ENCODE measurements at regions not wholly inside any gene's neighbourhood (a gene's known extent, or its start where the extent isn't known, plus 50 kb on each side); places are given as distances from the start of the nearest gene placed in this dataset.

DNA sequence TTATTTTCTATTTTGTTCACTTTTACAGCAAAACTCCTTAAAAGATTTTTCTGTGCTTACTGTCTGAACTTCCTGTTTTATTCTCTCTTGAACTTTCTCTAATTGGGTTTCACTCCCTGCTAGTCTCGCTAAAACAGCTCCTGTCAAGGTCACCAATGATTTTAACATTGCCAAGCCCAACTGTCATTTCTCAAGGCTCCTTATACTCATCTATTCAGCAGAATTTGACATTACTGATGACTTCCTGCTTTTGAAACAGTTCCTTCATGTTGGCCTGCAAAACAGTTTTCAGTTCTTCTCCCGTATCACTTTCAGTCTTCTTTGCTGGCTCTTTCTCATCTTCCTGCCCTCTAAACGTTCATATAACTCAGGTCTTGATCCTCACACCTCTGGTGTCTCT is 268.5 kb upstream of the USP15 start:
- Histone ChIP-seq H3K9me3 (replicated peaks in 1 of 2; ENCODE audit: control insufficient read depth in 1 of 2, insufficient read depth in 1 of 2, low read length in 2 of 2) (no peaks in the 10 kb centered on the region), H3K4me3 (replicated peaks in 1 of 3; ENCODE audit: low read depth in 2 of 3, low read length in 3 of 3) (peak overlapping the region in 1 of 3 experiments; percentile 15), H3K27me3 (ENCODE audit: control insufficient read depth in 2 of 2, insufficient read depth in 2 of 2, low read length in 2 of 2) (no peaks in the 10 kb centered on the region), H4K20me1 (ENCODE audit: insufficient read depth, low read length) (no peaks in the 10 kb centered on the region), H3K9ac (ENCODE audit: insufficient read depth, low read length, poor library complexity, severe bottlenecking) (no peak overlapping the region), H2AFZ (ENCODE audit: insufficient read depth, low read depth, low read length, poor library complexity, severe bottlenecking) (peak overlapping the region; percentile 63), H3K27ac (ENCODE audit: low read depth in 1 of 2, low read length in 2 of 2) (peak overlapping the region in 1 of 2 donors; percentile 53), H3K4me2 (replicated peaks; ENCODE audit: extremely low read depth, low read length, poor library complexity, severe bottlenecking) (peak overlapping the region; percentile 37), H3K36me3 (replicated peaks in 1 of 2; ENCODE audit: control insufficient read depth in 1 of 2, insufficient read depth in 2 of 2, low read length in 2 of 2) (no peaks in the 10 kb centered on the region), H3K79me2 (ENCODE audit: insufficient read depth, low read length) (no peaks in the 10 kb centered on the region), H3K4me1 (ENCODE audit: control insufficient read depth in 1 of 2, insufficient read depth in 2 of 2, low read length in 2 of 2) (peaks cover 8 to 21% of the 10 kb centered on the region in 2 donors)
- intact Hi-C loops (cut with micrococcal nuclease): no loop called here
- peaks cover 0 to 2% (median 0%) of the 10 kb centered on the region in 7 donors for H3K9me3 Mint-ChIP-seq
- TF ChIP-seq, protein P1, sequence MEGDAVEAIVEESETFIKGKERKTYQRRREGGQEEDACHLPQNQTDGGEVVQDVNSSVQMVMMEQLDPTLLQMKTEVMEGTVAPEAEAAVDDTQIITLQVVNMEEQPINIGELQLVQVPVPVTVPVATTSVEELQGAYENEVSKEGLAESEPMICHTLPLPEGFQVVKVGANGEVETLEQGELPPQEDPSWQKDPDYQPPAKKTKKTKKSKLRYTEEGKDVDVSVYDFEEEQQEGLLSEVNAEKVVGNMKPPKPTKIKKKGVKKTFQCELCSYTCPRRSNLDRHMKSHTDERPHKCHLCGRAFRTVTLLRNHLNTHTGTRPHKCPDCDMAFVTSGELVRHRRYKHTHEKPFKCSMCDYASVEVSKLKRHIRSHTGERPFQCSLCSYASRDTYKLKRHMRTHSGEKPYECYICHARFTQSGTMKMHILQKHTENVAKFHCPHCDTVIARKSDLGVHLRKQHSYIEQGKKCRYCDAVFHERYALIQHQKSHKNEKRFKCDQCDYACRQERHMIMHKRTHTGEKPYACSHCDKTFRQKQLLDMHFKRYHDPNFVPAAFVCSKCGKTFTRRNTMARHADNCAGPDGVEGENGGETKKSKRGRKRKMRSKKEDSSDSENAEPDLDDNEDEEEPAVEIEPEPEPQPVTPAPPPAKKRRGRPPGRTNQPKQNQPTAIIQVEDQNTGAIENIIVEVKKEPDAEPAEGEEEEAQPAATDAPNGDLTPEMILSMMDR (IDR thresholded peaks at IDR 0.05): no peak
- H3K4me3 Mint-ChIP-seq: no peak overlapping the region
- no peaks in the 10 kb centered on the region for H3K27me3 Mint-ChIP-seq (ENCODE audit: low read depth in 3 of 3)
- peak; percentile 16 to 30 (median 26) for DNase-seq
- peaks cover 9% of the 10 kb centered on the region for H3K4me1 Mint-ChIP-seq
- H3K36me3 Mint-ChIP-seq: no peaks in the 10 kb centered on the region
- H3K27ac Mint-ChIP-seq: no peak overlapping the region
- WGBS (ENCODE audit: insufficient coverage): 0% methylated on average over 3 of the region's 3 CpGs

DNA sequence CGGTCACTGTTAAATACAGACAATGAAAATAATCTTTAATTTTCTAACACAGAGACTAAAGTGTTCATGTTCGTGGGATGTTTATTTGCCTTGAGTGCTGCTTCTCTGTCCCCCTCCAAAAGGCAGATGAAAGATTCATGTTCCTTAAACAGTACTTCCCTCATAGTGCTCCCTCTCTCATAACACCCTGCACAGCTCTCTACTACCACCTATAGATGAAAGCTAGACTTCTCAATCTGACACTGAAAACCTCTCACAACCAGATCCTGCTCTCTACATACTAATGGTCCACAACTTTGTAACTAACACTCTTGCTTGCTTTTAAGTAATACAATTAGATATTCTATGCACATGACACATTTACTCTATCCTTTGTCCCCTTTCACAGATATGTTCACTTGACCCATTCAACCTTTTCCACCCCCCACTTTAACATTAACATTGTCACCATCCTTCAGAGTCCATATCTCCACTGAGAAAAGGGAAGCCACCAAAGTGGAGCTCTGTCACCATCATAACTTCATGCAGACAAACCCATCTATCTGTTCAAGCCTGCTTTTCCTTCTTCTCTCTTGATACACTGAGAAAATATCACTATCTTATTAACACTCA is 266.4 kb upstream of the USP15 start:
- intact Hi-C loops (cut with micrococcal nuclease): no loop called here
- peak; percentile 45 to 59 (median 58) for DNase-seq
- TF ChIP-seq, protein P1 (IDR thresholded peaks at IDR 0.05): peak; percentile 83

More for the DNA sequence above, 266.4 kb upstream of the USP15 start:
- no peak overlapping the region for H3K27ac ChIP-seq (ENCODE audit: low read depth in 1 of 2, low read length in 2 of 2)
- Mint-ChIP-seq H3K9me3 (peaks cover 0 to 2% (median 0%) of the 10 kb centered on the region in 7 donors), H3K36me3 (no peaks in the 10 kb centered on the region), H3K4me1 (peaks cover 5% of the 10 kb centered on the region), H3K27ac (no peak overlapping the region), H3K4me3 (no peak overlapping the region), H3K27me3 (ENCODE audit: low read depth in 3 of 3) (peaks cover 0 to 2% (median 0%) of the 10 kb centered on the region in 3 donors)
- H3K9ac ChIP-seq (ENCODE audit: insufficient read depth, low read length, poor library complexity, severe bottlenecking): no peak overlapping the region
- no peaks in the 10 kb centered on the region for H3K36me3 ChIP-seq (replicated peaks in 1 of 2; ENCODE audit: control insufficient read depth in 1 of 2, insufficient read depth in 2 of 2, low read length in 2 of 2)
- no peaks in the 10 kb centered on the region for H3K79me2 ChIP-seq (ENCODE audit: insufficient read depth, low read length)
- H3K4me2 ChIP-seq (replicated peaks; ENCODE audit: extremely low read depth, low read length, poor library complexity, severe bottlenecking): no peak overlapping the region
- H3K27me3 ChIP-seq (ENCODE audit: control insufficient read depth in 2 of 2, insufficient read depth in 2 of 2, low read length in 2 of 2): no peaks in the 10 kb centered on the region
- no peak overlapping the region for H3K4me3 ChIP-seq (replicated peaks in 1 of 3; ENCODE audit: low read depth in 2 of 3, low read length in 3 of 3)
- no CpG with 5 or more reads among the region's 2 CpGs for WGBS (ENCODE audit: insufficient coverage)
- H2AFZ ChIP-seq (ENCODE audit: insufficient read depth, low read depth, low read length, poor library complexity, severe bottlenecking): no peak overlapping the region
- no peaks in the 10 kb centered on the region for H3K9me3 ChIP-seq (replicated peaks in 1 of 2; ENCODE audit: control insufficient read depth in 1 of 2, insufficient read depth in 1 of 2, low read length in 2 of 2)
- H4K20me1 ChIP-seq (ENCODE audit: insufficient read depth, low read length): no peaks in the 10 kb centered on the region
- peaks cover 8 to 16% of the 10 kb centered on the region in 2 donors for H3K4me1 ChIP-seq (ENCODE audit: control insufficient read depth in 1 of 2, insufficient read depth in 2 of 2, low read length in 2 of 2)

All from CD14-positive monocyte (primary cell).